CD4-positive, alpha-beta T cell treated with Interleukin-6 at 100 ng/mL for 8 hours (primary cell): ENCODE measurements at regions not wholly inside any gene's neighbourhood (a gene's known extent, or its start where the extent isn't known, plus 50 kb on each side); places are given as distances from the start of the nearest gene placed in this dataset.
"Not testable (repeated sequence)": the region's sequence is repeated elsewhere in the genome, so short reads cannot be mapped to it uniquely, and the experiment has no call there.

ENCODE experiments used
- DNase-seq: peaks from one replicate; pipeline ENCODE4 v3.0.0-alpha.2; 2020; ENCODE audit warnings: mixed read lengths, low spot score

DNA sequence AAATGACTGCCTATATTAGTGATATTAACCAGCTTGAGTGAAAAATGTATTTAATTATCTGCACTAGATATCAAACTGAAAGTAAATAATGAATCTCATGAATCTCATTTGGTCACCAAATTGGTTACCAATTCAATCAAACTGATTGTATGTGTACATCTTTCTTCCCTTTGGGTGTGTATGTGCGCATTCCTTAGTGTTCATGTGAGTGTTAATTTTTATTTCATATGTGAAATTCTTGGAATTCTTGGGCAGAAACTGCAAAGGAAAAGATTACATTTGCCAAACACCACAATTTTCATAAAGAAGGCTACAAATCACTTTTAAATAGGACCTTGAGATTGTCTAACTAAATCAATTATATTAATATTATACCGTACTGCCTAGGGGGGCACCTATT, 648.4 kb upstream of the MARCKS start:
- DNase-seq, result no peak

DNA sequence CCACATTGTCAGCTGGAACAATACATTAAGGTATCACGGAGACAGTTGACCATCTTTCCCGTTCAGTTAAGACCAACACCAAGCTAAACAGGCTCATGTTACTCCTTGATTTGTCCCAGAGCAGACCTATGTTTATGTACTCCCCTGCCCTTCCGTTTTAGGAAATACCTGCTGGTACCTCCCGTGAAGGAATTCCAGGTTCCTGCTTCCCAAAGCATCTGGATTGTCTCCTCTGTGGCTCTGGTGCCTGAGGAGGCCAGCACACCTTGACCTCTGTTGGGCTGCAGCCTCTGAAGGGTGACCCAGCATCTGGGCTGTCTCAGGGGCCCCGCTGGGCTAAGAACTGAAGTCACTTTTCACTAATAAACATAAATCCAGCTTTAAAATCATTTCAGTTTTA, 647.8 kb upstream of the MARCKS start:
- DNase-seq, result no peak

DNA sequence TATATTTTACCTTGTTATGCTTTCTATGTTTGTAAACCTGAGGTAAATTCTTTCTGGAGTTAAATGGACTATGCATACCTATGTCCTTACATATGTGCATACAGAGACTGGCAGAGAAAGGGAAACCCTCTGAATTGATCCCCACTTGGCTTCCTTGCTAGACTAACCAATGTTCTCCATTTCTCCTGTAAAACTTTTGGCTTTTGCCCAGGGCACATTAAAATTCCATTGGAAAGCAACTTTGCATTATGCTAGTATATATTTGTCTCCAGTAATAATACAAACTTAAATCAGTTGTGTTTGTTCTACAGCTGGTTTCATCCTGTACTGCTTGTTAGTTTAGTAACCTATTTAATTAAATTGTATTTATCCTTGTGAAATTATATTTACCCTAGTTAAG, 646.0 kb upstream of the MARCKS start:
- DNase-seq, result no peak

DNA sequence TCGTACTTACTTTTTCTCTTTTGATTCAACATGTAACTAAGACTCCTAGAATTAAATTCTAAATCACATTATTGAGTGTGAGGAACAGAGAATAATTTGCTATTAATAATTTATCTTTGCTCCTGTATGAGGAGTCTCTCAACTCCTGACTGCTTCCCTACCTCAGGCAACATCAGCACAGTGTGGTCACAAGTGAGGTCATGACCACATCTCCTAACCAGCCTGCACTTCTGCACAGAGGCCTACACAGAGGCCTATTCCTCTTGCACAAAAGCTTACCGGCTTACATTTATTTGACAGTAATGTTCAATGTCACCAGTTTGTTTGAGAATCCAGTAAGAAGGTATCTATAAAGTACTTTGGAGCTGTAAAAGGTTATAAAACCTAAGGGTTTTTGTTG, 637.4 kb upstream of the MARCKS start:
- no peak for DNase-seq

- DNase-seq, result no peak
Observed at GRCh38 chr6:113220832-113221231, 636.3 kb upstream of the MARCKS start.

DNA sequence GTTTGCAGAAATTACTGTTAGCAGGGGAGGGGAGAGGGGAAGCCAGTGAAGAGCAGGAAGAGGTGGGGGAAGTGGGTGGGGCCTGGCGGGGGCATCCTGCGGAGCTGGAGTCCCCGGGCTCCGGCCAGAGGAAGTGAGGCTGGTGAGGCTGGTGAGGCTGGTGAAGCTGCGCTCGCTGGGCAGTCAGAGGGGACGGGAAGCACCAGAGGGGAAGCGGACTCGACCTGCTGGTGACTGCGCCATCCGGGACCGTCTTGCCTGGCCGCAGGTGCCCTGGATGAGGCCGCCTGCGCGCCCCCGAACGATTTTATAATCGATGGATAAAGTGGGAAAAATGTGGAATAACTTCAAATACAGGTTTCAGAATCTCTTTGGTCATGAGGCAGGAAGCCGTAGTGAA, 635.3 kb upstream of the MARCKS start:
- DNase-seq, result no peak

DNA sequence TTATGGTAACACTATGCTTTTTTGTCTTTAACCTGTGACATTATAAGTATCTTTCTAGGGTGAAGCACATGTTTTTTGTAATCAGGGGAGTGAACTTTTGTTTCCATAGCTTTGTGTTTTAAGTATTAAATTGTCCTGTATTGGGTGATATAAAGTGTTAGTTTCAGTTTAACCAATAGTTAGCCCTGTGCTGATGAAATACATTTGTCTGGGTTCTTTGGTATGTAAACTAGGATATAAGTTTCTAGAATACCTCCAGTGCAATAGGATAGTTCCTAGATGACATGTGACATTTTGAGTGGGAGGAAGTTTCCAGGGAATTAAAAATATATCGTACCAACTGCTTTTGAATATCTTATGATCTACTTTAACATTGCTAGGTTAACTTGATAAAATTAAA, 611.0 kb upstream of the MARCKS start:
- no peak for DNase-seq

DNA sequence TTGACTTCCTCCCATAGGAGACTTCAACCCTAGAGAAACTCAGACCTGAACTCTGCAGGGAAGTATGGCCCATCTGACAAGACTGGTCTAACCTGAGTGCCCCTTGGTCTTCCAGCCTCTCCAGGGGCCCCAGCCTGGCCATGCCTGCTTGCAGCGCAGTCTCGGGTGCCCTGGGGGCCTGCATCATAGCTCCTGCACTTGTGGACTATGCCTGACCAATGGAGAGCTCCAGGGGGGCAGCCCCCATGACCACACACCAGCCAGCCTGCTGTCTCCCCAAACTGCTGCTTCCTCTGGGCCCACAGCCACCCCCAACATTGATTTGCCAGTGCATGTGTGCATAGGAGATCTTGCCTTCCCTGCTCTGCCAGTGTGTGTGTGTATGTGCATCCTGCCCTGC, 608.6 kb upstream of the MARCKS start:
- no peak for DNase-seq

- DNase-seq, result not testable (repeated sequence)
Observed at GRCh38 chr6:113254194-113254593, 603.0 kb upstream of the MARCKS start.

GRCh38 chr6:113258771-113259170, 598.4 kb upstream of the MARCKS start:
- no peak for DNase-seq

- no peak for DNase-seq
Observed at GRCh38 chr6:113271437-113271836, 585.7 kb upstream of the MARCKS start.

DNA sequence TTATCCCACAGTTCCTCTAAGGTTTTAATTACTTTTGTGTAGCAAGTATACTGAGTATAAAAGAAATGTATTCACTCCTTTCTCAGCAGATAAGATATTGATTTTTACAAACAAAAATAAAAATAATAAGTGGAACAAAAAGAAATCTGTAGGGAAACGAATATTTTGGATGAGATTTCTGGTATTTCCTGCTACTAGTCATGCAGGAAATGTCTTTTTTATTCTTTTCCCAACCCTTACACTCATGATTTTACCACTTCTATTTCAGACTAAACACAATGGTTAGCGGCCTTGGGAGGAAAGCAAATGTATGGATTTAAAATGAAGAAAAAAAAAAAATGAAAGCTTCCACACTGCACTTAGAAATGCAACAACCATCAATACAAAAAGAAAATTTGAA, 580.5 kb upstream of the MARCKS start:
- no peak for DNase-seq

GRCh38 chr6:113277111-113277510, 580.0 kb upstream of the MARCKS start:
- no peak for DNase-seq

DNA sequence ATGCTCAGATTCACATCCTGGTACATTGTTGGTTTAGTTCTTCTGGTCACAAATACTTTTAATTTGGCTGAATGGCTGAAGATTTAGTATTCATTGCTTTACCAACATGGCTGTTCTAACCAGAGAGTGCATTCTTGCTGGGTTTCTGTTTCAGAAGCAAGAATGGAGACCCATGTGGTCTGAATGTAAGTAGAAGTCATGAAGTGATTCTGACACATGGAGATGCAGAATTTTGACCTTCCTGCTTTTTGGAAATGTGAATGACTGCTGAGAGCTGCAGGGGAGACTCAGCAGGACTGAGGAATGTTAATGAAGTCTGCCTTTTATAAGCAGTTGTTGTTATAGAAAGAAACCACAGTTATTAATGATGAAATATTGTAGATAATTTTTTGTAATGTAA, 576.1 kb upstream of the MARCKS start:
- no peak for DNase-seq

DNA sequence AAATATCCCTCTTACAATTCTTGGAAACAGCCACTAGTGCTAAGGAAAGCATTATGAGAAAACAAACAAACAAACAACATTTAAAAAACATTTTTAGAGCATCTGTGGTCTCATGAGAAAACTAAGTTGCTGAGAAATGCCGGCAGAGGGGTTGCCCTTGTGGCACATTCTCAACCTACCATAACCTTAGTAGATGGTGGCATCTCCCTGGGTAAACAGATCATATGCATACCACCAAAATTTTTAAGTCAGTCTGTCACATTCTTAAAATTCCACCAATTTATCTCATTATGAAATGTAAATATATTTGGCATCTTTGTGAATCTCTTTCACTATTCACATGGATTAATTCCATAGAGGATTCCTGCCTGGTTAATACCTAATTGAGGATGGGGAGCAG, 575.7 kb upstream of the MARCKS start:
- DNase-seq, result no peak

- DNase-seq, result no peak
Observed at GRCh38 chr6:113287396-113287795, 569.7 kb upstream of the MARCKS start.

GRCh38 chr6:113288409-113288808, 568.7 kb upstream of the MARCKS start:
- DNase-seq, result no peak

DNA sequence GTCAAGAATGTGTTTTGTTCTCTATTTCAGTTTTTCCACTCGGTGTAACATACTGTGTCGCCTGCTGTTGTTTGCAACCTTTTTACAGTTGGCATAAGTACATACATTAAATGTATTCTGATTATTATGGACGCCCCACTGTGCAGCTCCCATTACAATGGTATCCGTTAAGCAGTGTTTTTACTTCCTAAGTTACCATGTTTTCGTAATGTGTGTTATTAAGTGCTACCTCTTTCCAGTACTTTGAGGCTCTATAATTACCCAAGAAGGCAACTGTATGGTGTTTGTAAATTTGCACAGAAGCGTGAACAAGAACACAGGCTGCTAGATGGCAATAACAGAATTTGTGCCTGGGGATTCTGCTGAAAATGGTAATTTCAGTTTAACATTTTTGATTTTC, 568.0 kb upstream of the MARCKS start:
- no peak for DNase-seq

- no peak for DNase-seq
Observed at GRCh38 chr6:113290684-113291083, 566.5 kb upstream of the MARCKS start.

DNA sequence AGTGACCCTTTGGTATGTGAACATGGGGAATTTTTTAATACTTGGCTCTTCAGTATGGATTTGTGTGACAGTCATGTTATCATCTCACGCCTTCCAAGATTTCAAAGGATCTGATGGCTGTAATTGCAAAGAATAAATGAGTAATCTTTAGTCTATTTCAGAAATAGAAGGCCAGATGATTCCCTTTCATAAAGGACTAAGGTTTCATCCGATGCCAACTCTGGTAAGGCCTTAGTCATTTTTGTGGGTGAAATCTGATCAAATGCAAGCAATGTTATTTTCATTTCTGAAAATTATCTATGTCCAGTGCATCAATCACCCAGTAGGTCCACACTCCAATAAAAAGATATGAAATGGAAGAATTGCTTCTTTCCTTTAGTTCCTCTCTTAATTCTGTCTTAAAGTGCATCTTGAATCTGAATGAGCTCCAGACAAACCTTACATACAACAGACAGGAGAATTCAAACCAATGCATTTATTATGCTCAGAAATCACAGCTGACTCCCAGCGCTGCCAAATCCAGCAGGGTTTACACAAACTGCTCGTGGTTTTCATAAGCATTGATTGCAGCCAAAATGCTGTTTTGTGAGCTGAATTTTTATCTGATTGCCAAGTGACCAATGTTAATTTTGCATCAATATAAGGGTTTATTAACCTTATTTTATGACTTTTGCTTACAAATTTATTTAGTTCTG, 565.2 kb upstream of the MARCKS start:
- no peak for DNase-seq

DNA sequence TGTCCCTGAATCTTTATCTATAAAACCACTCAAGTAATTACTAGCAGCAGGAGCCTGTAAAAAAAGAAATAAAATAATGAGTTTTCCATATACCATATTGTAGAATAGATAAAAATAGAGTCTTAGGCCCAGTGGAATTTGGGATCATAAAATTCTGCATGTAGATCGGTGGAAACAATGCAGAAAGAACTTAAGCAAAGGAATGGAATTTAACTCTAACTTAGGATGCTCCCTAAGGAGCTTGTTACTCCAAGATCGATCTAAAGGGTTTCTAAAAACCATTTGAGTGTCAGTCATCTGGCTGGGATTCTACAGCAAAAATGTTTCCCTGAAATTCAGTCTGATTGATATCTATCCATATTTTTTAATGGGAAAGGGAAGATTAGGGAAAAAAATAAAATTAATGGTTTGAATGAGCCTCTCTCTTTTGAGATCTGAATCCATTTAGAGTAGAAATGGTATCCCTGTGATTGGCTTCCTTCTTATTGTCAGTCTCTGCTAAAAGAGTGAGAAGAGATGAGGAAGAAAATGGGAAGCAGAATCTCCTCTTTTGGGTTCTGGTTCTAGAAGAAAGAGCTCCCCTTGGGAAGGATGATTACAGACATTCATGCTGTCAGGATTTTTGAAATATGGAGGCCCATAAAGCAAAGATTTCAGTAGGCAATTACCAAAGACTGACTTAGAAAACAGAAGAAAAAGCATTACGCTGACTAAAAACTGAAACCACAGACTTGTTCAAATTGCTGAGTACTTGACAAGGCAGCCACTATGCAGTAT, 564.3 kb upstream of the MARCKS start:
- no peak for DNase-seq

GRCh38 chr6:113293423-113293740, 563.8 kb upstream of the MARCKS start:
- no peak for DNase-seq

GRCh38 chr6:113299531-113299930, 557.6 kb upstream of the MARCKS start:
- no peak for DNase-seq

- DNase-seq, result no peak
Observed at GRCh38 chr6:113301651-113302050, 555.5 kb upstream of the MARCKS start.
